HepG2 (cell line): ENCODE measurements at regions not wholly inside any gene's neighbourhood (a gene's known extent, or its start where the extent isn't known, plus 50 kb on each side); places are given as distances from the start of the nearest gene placed in this dataset.

Experiments used
- ARID5B ChIP-seq: IDR thresholded peaks from 2 replicates; pipeline ENCODE4 v1.4.0; 2020; ENCODE audit warnings: mild to moderate bottlenecking, missing genetic modification reagents
- DPF2 ChIP-seq: sonication (generic); formaldehyde crosslinking; IDR thresholded peaks from 2 replicates; pipeline ENCODE4 v1.4.0; 2020; ENCODE audit warnings: mild to moderate bottlenecking, low read depth, missing genetic modification reagents, borderline replicate concordance
- EZH2 ChIP-seq: conservative IDR thresholded peaks from 2 replicates; pipeline ENCODE4 v1.6.1; 2012; ENCODE audit warnings: mild to moderate bottlenecking, low read depth, low read length, moderate library complexity
- GATAD2A ChIP-seq: IDR thresholded peaks from 2 replicates; pipeline ENCODE4 v1.6.1; 2016
- HMG20A ChIP-seq: IDR thresholded peaks from 2 replicates; pipeline ENCODE4 v1.6.1; 2016; ENCODE audit warnings: borderline replicate concordance
- HNRNPH1 ChIP-seq: fragments of 200-400 bp; formaldehyde crosslinking; optimal IDR thresholded peaks from 2 replicates; pipeline ENCODE3; 2017; ENCODE audit warnings: mild to moderate bottlenecking, low read depth, low read length
- KLF9 ChIP-seq: IDR thresholded peaks from 2 replicates; pipeline ENCODE4 v1.6.1; 2016; ENCODE audit warnings: low read depth
- MED13 ChIP-seq: sonication (generic); formaldehyde crosslinking; IDR thresholded peaks from 2 replicates; pipeline ENCODE4 v1.5.0; 2020; ENCODE audit warnings: missing genetic modification reagents
- MIER3 ChIP-seq: IDR thresholded peaks from 2 replicates; pipeline ENCODE4 v1.6.1; 2016; ENCODE audit warnings: missing compliant biosample characterization, borderline replicate concordance
- MTA3 ChIP-seq: sonication (generic); formaldehyde crosslinking; IDR thresholded peaks from 2 replicates; pipeline ENCODE4 v1.4.0; 2020; ENCODE audit warnings: missing genetic modification reagents
- MXI1 ChIP-seq: IDR thresholded peaks from 3 replicates; pipeline ENCODE4 v1.6.1; 2012; ENCODE audit warnings: low read depth, low read length, inconsistent platforms, borderline replicate concordance
- NPAS2 ChIP-seq: sonication (generic); formaldehyde crosslinking; IDR thresholded peaks from 2 replicates; pipeline ENCODE4 v1.8.0; 2022; ENCODE audit warnings: mild to moderate bottlenecking, missing genetic modification reagents, borderline replicate concordance
- NR2C2 ChIP-seq: sonication (generic); formaldehyde crosslinking; IDR thresholded peaks from 2 replicates; pipeline ENCODE4 v1.4.0; 2020; ENCODE audit warnings: missing genetic modification reagents, mild to moderate bottlenecking, moderate library complexity, borderline replicate concordance
- NR3C1 ChIP-seq: sonication (generic); formaldehyde crosslinking; IDR thresholded peaks from 2 replicates; pipeline ENCODE4 v1.4.0; 2020; ENCODE audit warnings: missing genetic modification reagents
- PCBP1 ChIP-seq: fragments of 200-400 bp; formaldehyde crosslinking; IDR thresholded peaks from 2 replicates; pipeline ENCODE4 v1.6.1; 2017; ENCODE audit warnings: mild to moderate bottlenecking, low read depth, low read length, borderline replicate concordance
- POGZ ChIP-seq: sonication (generic); formaldehyde crosslinking; IDR thresholded peaks from 2 replicates; pipeline ENCODE4 v1.4.0; 2020; ENCODE audit warnings: mild to moderate bottlenecking, missing genetic modification reagents
- RFXAP ChIP-seq: sonication (generic); formaldehyde crosslinking; IDR thresholded peaks from 2 replicates; pipeline ENCODE4 v1.4.0; 2020; ENCODE audit warnings: missing genetic modification reagents, borderline replicate concordance
- SMAD9 ChIP-seq: sonication (generic); formaldehyde crosslinking; IDR thresholded peaks from 2 replicates; pipeline ENCODE4 v1.5.1; 2020; ENCODE audit warnings: mild to moderate bottlenecking, missing genetic modification reagents
- TFDP1 ChIP-seq: IDR thresholded peaks from 2 replicates; pipeline ENCODE4 v1.6.1; 2016; ENCODE audit warnings: missing compliant biosample characterization, missing genetic modification reagents, borderline replicate concordance
- THAP11 ChIP-seq: IDR thresholded peaks from 2 replicates; pipeline ENCODE4 v1.6.1; 2016; ENCODE audit warnings: missing biosample characterization, missing genetic modification reagents
- ZBTB25 ChIP-seq: IDR thresholded peaks from 2 replicates; pipeline ENCODE4 v1.6.1; 2018; ENCODE audit warnings: missing genetic modification reagents
- ZBTB33 ChIP-seq: sonication (generic); formaldehyde crosslinking; IDR thresholded peaks from 2 replicates; pipeline ENCODE4 v1.4.0; 2020; ENCODE audit warnings: missing genetic modification reagents
- ZNF556 ChIP-seq: sonication (generic); formaldehyde crosslinking; IDR thresholded peaks from 2 replicates; pipeline ENCODE4 v1.4.0; 2020; ENCODE audit warnings: mild to moderate bottlenecking, missing genetic modification reagents, borderline replicate concordance
- ZNF644 ChIP-seq: IDR thresholded peaks from 2 replicates; pipeline ENCODE4 v1.6.1; 2016; ENCODE audit warnings: low read depth
- ZNF672 ChIP-seq: sonication (generic); formaldehyde crosslinking; IDR thresholded peaks from 2 replicates; pipeline ENCODE4 v1.8.1; 2022; ENCODE audit warnings: missing genetic modification reagents

- TF ChIP-seq ZBTB33 (CRISPR knock-in tag) (0 out of 2 replicates have a peak, but pooled peaks have one; percentile 20), SMAD9 (CRISPR knock-in tag) (no peak), TFDP1 (no peak), MIER3 (CRISPR knock-in tag) (no peak), ZNF644 (CRISPR knock-in tag) (peak; percentile 39; the same call in 1 of the 2 replicates), HNRNPH1 (no peak), THAP11 (CRISPR knock-in tag) (0 out of 2 replicates have a peak, but pooled peaks have one; percentile 41), NPAS2 (CRISPR knock-in tag) (no peak), RFXAP (no peak), ARID5B (CRISPR knock-in tag) (peak; percentile 83), NR3C1 (CRISPR knock-in tag) (no peak), POGZ (peak; percentile 37; the same call in 1 of the 2 replicates), DPF2 (CRISPR knock-in tag) (no peak), MED13 (CRISPR knock-in tag) (no peak), HMG20A (CRISPR knock-in tag) (peak; percentile 66; the same call in 1 of the 2 replicates), MXI1 (no peak), PCBP1 (no peak), ZNF672 (CRISPR knock-in tag) (no peak), NR2C2 (no peak), MTA3 (no peak), ZBTB25 (CRISPR knock-in tag) (no peak), EZH2 (no peak), GATAD2A (CRISPR knock-in tag) (peak; percentile 77), ZNF556 (CRISPR knock-in tag) (no peak), KLF9 (CRISPR knock-in tag) (no peak)
Observed at GRCh38 chr9:84054341-84055010, 73.9 kb downstream of the RMI1 start (continued).
